A673 (cell line): ENCODE measurements at regions not wholly inside any gene's neighbourhood (a gene's known extent, or its start where the extent isn't known, plus 50 kb on each side); places are given as distances from the start of the nearest gene placed in this dataset.
"Not testable (repeated sequence)": the region's sequence is repeated elsewhere in the genome, so short reads cannot be mapped to it uniquely, and the experiment has no call there.

Experiments
- BruUV-seq: library from RNA; stranded (reverse); fragments of 400-500 nt; replicated peaks from 2 replicates; lab custom pipeline; 2021; lab: Mats Ljungman, UMichigan
- CTCF ChIA-PET: fragments of 300-600 bp; sonication (Branson Sonifier 250); formaldehyde crosslinking; loops from one replicate; lab custom pipeline; 2022; ENCODE audit warnings: antibody characterized with exemption; lab: Charles Lee
- POLR2A ChIA-PET: fragments of 300-600 bp; sonication (Branson Sonifier 250); formaldehyde crosslinking; loops from one replicate; lab custom pipeline; 2022; ENCODE audit warnings: antibody characterized with exemption; ENCODE audit not compliant: low non-redundant PET; lab: Charles Lee
- DNase-seq: peaks from one replicate; pipeline ENCODE4 v3.0.0-alpha.2; 2015; ENCODE audit warnings: low spot score
- H3K27ac ChIP-seq: fragments of 200-600 bp; sonication (generic); 2 replicates; pipeline ENCODE4 v1.5.1; 2016; ENCODE audit warnings: mixed run types, low read depth, mild to moderate bottlenecking, mixed read lengths, antibody characterized with exemption, low read length; ENCODE audit not compliant: poor library complexity, severe bottlenecking
- H3K27me3 ChIP-seq: fragments of 200-600 bp; sonication (generic); replicated peaks from 2 replicates; pipeline ENCODE4 v1.6.1; 2017; ENCODE audit warnings: mixed run types, low read depth, mild to moderate bottlenecking, mixed read lengths, antibody characterized with exemption, low read length; ENCODE audit not compliant: insufficient read depth, poor library complexity
- H3K36me3 ChIP-seq: fragments of 200-600 bp; sonication (generic); 2 replicates; pipeline ENCODE4 v1.6.1; 2016; ENCODE audit warnings: mixed run types, mild to moderate bottlenecking, mixed read lengths, antibody characterized with exemption, low read length; ENCODE audit not compliant: insufficient read depth, poor library complexity, severe bottlenecking
- H3K4me1 ChIP-seq: fragments of 200-600 bp; sonication (generic); 2 replicates; pipeline ENCODE4 v1.6.1; 2017; ENCODE audit warnings: mixed run types, mild to moderate bottlenecking, mixed read lengths, antibody characterized with exemption, low read length; ENCODE audit not compliant: insufficient read depth, poor library complexity, severe bottlenecking
- H3K4me3 ChIP-seq: fragments of 200-600 bp; sonication (generic); 2 replicates; pipeline ENCODE4 v1.5.1; 2016; ENCODE audit warnings: low read depth, mixed run types, mild to moderate bottlenecking, mixed read lengths, low read length; ENCODE audit not compliant: poor library complexity, severe bottlenecking
- H3K9me3 ChIP-seq: fragments of 200-600 bp; sonication (generic); 2 replicates; pipeline ENCODE4 v1.6.1; 2016; ENCODE audit warnings: mixed run types, low read depth, mild to moderate bottlenecking, mixed read lengths, antibody characterized with exemption, low read length; ENCODE audit not compliant: poor library complexity, severe bottlenecking
- EZH2 ChIP-seq: fragments of 200-600 bp; sonication (generic); IDR thresholded peaks from 2 replicates; pipeline ENCODE4 v1.6.1; 2017; ENCODE audit warnings: borderline replicate concordance, low read depth, mild to moderate bottlenecking, mixed read lengths, antibody characterized with exemption, low read length; ENCODE audit not compliant: poor library complexity, severe bottlenecking
- intact Hi-C: fragments of 100-400 bp; cut with micrococcal nuclease; formaldehyde crosslinking; loops from one replicate; pipeline ENCODE4 v1.10.0; 2022; ENCODE audit not compliant: unreplicated experiment
- TF ChIP-seq, protein P1 (sequence below): fragments of 300-800, 200-600 bp; sonication (generic); conservative IDR thresholded peaks from 2 replicates; pipeline ENCODE4 v1.5.1; 2017; ENCODE audit warnings: low read depth, mild to moderate bottlenecking, antibody characterized with exemption, low read length, moderate library complexity, mixed read lengths

DNA sequence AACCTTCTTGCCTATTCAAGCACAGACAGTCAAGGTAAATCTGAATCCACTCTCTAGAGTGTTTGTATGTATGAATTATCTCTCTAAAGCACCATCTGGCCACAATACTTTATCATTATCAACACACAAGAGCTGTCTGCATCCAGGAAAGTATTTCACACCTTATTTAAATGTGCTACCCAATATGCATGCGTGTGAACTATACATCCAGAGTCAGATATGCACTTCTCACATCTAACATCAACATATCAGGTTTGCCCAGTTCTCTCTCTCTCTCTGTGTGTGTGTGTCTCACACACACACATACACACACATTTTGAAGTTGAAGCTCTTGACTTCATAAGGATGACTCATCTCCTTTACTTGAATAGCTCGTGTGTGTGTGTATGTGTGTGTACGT lies 697.5 kb upstream of the PCDH20 start:
- POLR2A ChIA-PET, result no interaction called here
- CTCF ChIA-PET, result no interaction called here
- DNase-seq, result peak; percentile 3

DNA sequence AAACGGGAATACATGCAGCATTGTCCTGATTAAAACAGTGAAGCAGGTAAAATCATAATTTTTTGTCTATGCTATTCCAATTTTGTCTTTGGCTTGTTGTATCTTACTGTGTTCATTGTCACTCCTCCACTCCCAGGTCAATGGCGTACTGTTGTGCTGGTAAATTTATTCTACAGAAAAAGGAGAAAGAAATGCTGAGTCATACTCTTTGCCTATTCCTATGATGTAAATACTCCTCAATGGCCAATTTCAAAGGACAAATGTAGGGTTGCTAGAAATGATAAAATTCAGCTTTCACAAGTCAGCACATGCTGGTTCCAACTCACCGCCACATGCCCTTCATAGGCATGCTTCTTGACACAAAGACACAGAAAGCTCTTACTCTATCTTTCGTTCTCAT lies 694.4 kb upstream of the PCDH20 start:
- TF ChIP-seq, protein P1, sequence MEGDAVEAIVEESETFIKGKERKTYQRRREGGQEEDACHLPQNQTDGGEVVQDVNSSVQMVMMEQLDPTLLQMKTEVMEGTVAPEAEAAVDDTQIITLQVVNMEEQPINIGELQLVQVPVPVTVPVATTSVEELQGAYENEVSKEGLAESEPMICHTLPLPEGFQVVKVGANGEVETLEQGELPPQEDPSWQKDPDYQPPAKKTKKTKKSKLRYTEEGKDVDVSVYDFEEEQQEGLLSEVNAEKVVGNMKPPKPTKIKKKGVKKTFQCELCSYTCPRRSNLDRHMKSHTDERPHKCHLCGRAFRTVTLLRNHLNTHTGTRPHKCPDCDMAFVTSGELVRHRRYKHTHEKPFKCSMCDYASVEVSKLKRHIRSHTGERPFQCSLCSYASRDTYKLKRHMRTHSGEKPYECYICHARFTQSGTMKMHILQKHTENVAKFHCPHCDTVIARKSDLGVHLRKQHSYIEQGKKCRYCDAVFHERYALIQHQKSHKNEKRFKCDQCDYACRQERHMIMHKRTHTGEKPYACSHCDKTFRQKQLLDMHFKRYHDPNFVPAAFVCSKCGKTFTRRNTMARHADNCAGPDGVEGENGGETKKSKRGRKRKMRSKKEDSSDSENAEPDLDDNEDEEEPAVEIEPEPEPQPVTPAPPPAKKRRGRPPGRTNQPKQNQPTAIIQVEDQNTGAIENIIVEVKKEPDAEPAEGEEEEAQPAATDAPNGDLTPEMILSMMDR, result no peak
- no peak for TF ChIP-seq EZH2
- BruUV-seq, result no TSS peak
- DNase-seq, result no peak
- H3K4me3 ChIP-seq, result no peak overlapping the region
- H3K36me3 ChIP-seq, result no peaks in the 10 kb centered on the region
- H3K4me1 ChIP-seq, result no peaks in the 10 kb centered on the region
- no peaks in the 10 kb centered on the region for H3K9me3 ChIP-seq
- no peak overlapping the region for H3K27ac ChIP-seq
- intact Hi-C loops, result no loop called here
- CTCF ChIA-PET, result no interaction called here
- POLR2A ChIA-PET, result no interaction called here
- H3K27me3 ChIP-seq, result no peaks in the 10 kb centered on the region

More for the DNA sequence above, 697.5 kb upstream of the PCDH20 start:
- H3K27me3 ChIP-seq, result no peaks in the 10 kb centered on the region
- TF ChIP-seq, protein P1, result no peak
- no peak for TF ChIP-seq EZH2
- no TSS peak for BruUV-seq
- no peaks in the 10 kb centered on the region for H3K9me3 ChIP-seq
- no peaks in the 10 kb centered on the region for H3K4me1 ChIP-seq
- no peak overlapping the region for H3K4me3 ChIP-seq
- H3K36me3 ChIP-seq, result no peaks in the 10 kb centered on the region
- intact Hi-C loops, result no loop called here
- H3K27ac ChIP-seq, result no peak overlapping the region

DNA sequence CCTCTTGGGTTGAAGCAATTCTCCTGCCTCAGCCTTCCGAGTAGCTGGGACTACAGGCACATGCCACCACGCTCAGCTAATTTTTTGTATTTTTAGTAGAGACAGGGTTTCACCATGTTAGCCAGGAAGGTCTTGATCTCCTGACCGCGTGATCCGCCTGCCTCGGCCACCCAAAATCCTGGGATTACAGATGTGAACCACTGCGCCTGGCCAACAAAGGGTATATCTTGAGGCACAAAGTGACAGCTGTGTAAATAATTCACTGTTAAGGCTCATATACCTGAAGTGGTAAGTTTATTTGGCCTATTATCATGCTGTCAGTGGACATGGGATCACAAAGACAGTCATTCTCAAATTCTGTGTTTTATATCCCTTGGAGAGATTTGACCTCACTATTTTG lies 688.5 kb upstream of the PCDH20 start:
- H3K9me3 ChIP-seq, DNase-seq, H3K4me3 ChIP-seq, POLR2A ChIA-PET, CTCF ChIA-PET, H3K36me3 ChIP-seq, intact Hi-C loops, H3K27ac ChIP-seq, H3K27me3 ChIP-seq, H3K4me1 ChIP-seq, BruUV-seq: not testable (repeated sequence)

DNA sequence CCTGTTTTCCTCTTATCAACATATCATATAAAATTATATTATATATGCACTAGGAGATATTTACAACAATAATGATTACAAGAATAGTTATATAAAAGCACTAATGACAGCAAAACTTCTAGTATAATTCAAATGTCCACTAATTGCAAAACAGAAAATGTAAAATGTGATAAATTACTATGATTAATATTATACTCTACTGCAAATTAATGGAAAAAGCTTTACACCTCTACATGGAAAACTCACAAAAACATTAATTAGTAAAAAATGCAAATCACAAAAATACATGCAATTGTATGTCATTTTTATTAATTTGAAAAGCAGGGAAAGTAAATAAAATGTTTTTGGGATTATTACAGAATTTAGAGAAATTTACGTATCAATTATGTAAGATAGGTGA lies 681.0 kb upstream of the PCDH20 start:
- no peak overlapping the region for H3K4me3 ChIP-seq
- no peak overlapping the region for H3K27ac ChIP-seq
- no peak for DNase-seq
- no peaks in the 10 kb centered on the region for H3K36me3 ChIP-seq
- ChIA-PET CTCF (no interaction called here), POLR2A (no interaction called here)
- intact Hi-C loops, result no loop called here
- no peaks in the 10 kb centered on the region for H3K4me1 ChIP-seq
- TF ChIP-seq EZH2, result no peak
- TF ChIP-seq, protein P1, result no peak
- H3K27me3 ChIP-seq, result no peaks in the 10 kb centered on the region
- no TSS peak for BruUV-seq
- no peaks in the 10 kb centered on the region for H3K9me3 ChIP-seq
